ENCODE measurements at regions not wholly inside any gene's neighbourhood (a gene's known extent, or its start where the extent isn't known, plus 50 kb on each side); places are given as distances from the start of the nearest gene placed in this dataset.

DNA sequence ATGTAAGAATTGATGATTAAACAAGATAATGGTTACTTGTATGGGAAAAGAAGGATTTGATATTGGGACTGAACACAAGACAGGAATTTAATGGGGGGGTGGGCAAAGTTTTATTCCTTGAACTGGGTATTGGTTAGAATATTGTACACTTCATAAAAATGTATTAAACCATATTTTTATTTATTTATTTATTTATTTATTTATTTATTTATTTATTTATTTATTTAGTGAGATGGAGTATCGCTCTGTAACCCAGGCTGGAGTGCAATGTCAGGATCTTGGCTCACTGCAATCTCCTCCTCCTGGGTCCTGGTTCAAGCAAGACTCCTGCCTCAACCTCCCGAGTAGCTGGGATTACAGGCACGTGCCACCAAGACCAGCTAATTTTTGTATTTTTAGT lies 287.1 kb upstream of the SLITRK5 start:
- TF ChIP-seq EP300 (IDR thresholded peaks at IDR 0.05) (no peak), POLR2A (IDR thresholded peaks at IDR 0.05) (no peak)
- TF ChIP-seq, protein P1, sequence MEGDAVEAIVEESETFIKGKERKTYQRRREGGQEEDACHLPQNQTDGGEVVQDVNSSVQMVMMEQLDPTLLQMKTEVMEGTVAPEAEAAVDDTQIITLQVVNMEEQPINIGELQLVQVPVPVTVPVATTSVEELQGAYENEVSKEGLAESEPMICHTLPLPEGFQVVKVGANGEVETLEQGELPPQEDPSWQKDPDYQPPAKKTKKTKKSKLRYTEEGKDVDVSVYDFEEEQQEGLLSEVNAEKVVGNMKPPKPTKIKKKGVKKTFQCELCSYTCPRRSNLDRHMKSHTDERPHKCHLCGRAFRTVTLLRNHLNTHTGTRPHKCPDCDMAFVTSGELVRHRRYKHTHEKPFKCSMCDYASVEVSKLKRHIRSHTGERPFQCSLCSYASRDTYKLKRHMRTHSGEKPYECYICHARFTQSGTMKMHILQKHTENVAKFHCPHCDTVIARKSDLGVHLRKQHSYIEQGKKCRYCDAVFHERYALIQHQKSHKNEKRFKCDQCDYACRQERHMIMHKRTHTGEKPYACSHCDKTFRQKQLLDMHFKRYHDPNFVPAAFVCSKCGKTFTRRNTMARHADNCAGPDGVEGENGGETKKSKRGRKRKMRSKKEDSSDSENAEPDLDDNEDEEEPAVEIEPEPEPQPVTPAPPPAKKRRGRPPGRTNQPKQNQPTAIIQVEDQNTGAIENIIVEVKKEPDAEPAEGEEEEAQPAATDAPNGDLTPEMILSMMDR (IDR thresholded peaks at IDR 0.05), result no peak

All from sigmoid colon (tissue), 4 donors.